Thyroid gland (tissue), 4 donors: ENCODE measurements at regions not wholly inside any gene's neighbourhood (a gene's known extent, or its start where the extent isn't known, plus 50 kb on each side); places are given as distances from the start of the nearest gene placed in this dataset.

Source experiments
- DNase-seq, 2 donors: peaks; one replicate each; pipeline ENCODE4 v3.0.0-alpha.2; 2019
- H3K27ac ChIP-seq, 3 donors: fragments of 200-600 bp; sonication (generic); 1 replicate in 2 of 3; 2 replicates in 1 of 3; pipeline ENCODE4 v1.5.1; 2016 to 2019; ENCODE audit warnings: mild to moderate bottlenecking in 1 of 3, moderate library complexity in 1 of 3
- H3K27me3 ChIP-seq: fragments of 200-600 bp; sonication (generic); one replicate; pipeline ENCODE4 v1.5.1; 2019
- H3K36me3 ChIP-seq, 2 donors: fragments of 200-600 bp; sonication (generic); one replicate each; pipeline ENCODE4 v1.5.1; 2016 to 2019
- H3K4me1 ChIP-seq, 2 donors: fragments of 200-600 bp; sonication (generic); one replicate each; pipeline ENCODE4 v1.5.1; 2017 to 2019
- H3K4me3 ChIP-seq, 3 donors: fragments of 200-600 bp; sonication (generic); replicated peaks in 1 of 3; 1 replicate in 2 of 3; 2 replicates in 1 of 3; pipeline ENCODE4 v1.5.1; 2016; ENCODE audit warnings: mild to moderate bottlenecking in 1 of 3
- H3K9me3 ChIP-seq: fragments of 200-600 bp; sonication (generic); one replicate; pipeline ENCODE4 v1.5.1; 2017
- POLR2A ChIP-seq, 2 donors: fragments of 450-650 bp; IDR thresholded peaks; one replicate each; pipeline ENCODE4 v1.6.1; 2017; ENCODE audit warnings: antibody characterized with exemption in 2 of 2, mild to moderate bottlenecking in 2 of 2, moderate library complexity in 1 of 2
- WGBS, 2 donors: methylation state at CpG; one replicate each; pipeline ENCODE4 v1.1.5; 2017; 5-methylcytosine and 5-hydroxymethylcytosine counted together
- intact Hi-C: fragments of 100-400 bp; cut with DNase I; formaldehyde crosslinking; loops from one replicate; pipeline ENCODE4 v1.15.1; 2023
- TF ChIP-seq, protein P1 (sequence below), 6 experiments: fragments of 200-600 bp in 3 of 6; fragments of 450-650 bp in 3 of 6; sonication (generic) in 3 of 6; IDR thresholded peaks; one replicate each; pipeline ENCODE4 v1.5.1; 2016 to 2019; ENCODE audit warnings: antibody characterized with exemption in 6 of 6, mild to moderate bottlenecking in 2 of 6, inconsistent platforms in 1 of 6, moderate library complexity in 1 of 6

DNA sequence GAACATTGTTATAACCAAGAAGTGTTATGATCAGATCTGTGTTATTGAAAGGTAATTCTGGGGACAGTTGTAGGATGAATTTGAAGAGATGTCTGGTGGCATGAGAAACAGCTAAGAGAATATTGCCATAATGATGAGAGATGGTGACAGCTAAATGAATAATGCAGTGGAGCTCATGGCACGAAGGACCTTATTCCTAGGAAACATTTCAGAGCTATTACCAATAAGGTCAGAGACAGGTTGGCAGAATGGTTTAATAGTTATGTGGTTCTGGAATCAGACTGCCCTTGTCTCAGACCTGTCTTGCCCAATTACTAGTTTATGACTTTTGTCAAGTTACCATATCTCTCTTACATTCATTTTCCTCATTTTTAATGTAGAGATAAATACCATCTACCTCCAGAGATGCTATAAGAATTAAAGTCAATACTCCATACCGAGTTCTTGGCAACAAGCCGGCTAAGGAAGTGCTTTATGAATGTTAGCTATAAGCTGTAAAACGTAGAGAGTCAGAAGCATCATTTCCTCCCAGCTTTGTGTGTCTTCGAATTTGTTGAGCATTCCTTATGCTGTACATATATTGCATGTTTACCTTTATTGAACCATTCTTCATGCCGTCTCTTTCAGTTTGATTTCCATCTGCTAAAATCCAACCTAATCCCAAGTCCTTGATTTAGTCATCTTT lies 73.6 kb upstream of the COL5A2 start:
- H3K9me3 ChIP-seq = no peaks in the 10 kb centered on the region
- H3K4me3 ChIP-seq = no peak overlapping the region
- WGBS, 2 donors = 80 to 88% methylated on average over 6 of the region's 6 CpGs
- intact Hi-C loops = no loop called here
- H3K27me3 ChIP-seq = no peaks in the 10 kb centered on the region
- H3K27ac ChIP-seq = no peak overlapping the region
- H3K4me1 ChIP-seq = peaks cover 0 to 7% of the 10 kb centered on the region in 2 donors
- H3K36me3 ChIP-seq = no peaks in the 10 kb centered on the region
- TF ChIP-seq, protein P1, sequence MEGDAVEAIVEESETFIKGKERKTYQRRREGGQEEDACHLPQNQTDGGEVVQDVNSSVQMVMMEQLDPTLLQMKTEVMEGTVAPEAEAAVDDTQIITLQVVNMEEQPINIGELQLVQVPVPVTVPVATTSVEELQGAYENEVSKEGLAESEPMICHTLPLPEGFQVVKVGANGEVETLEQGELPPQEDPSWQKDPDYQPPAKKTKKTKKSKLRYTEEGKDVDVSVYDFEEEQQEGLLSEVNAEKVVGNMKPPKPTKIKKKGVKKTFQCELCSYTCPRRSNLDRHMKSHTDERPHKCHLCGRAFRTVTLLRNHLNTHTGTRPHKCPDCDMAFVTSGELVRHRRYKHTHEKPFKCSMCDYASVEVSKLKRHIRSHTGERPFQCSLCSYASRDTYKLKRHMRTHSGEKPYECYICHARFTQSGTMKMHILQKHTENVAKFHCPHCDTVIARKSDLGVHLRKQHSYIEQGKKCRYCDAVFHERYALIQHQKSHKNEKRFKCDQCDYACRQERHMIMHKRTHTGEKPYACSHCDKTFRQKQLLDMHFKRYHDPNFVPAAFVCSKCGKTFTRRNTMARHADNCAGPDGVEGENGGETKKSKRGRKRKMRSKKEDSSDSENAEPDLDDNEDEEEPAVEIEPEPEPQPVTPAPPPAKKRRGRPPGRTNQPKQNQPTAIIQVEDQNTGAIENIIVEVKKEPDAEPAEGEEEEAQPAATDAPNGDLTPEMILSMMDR (IDR thresholded peaks at IDR 0.05) = no peak
- no peak for TF ChIP-seq POLR2A (IDR thresholded peaks at IDR 0.05)
- DNase-seq = no peak

DNA sequence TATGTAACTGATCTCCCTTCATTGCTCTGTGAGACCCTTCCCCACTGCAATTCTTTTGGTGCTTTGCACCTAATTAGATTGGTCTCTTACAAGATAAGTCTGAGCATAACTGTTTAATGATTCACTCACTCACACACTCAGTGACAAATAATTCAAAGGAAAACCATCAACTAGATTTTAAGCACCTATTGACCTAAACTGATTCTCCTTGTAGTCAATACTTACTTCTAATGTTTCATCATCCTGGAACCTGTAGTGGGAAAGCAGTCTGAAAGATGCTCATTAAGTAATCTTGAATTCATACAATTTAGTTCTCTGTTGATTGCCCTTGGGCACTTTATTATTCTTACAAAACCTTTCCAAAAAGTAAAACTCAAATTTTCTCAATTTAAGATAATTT lies 74.3 kb upstream of the COL5A2 start:
- Histone ChIP-seq H3K4me3 (no peak overlapping the region), H3K27me3 (no peaks in the 10 kb centered on the region), H3K36me3 (no peaks in the 10 kb centered on the region), H3K27ac (no peak overlapping the region), H3K4me1 (peaks cover 0 to 7% of the 10 kb centered on the region in 2 donors), H3K9me3 (no peaks in the 10 kb centered on the region)
- TF ChIP-seq, protein P1 (IDR thresholded peaks at IDR 0.05) = no peak
- intact Hi-C loops = no loop called here
- DNase-seq = no peak

DNA sequence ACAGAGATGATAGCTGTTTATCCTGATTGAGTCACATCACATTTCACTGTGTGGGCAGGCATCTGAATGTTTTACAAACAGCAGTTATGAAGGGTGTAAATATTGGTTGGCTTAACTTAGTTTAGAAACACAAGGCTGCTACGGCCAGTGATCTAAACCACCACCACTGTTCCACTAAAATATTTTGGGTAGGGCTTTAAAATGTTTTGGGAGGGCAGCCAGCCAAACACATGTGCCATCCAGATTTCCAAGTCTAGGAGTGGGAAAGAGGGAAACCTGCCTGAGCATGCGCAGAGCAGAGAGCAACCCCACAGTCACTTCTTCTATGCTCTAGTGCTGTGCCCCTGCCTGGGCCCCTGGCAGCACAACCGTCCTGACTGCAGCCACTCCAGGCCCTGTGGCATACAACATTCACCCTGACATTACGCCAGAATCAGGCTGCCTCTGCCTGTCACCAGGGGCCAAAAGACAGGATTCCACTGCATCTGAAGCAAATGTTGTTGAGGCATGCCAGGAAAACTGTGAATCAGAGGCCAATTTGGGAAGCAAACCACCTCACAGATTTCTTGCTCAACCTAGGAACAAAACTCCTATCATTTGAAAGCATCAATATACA lies 74.8 kb upstream of the COL5A2 start:
- intact Hi-C loops = no loop called here
- Histone ChIP-seq H3K4me3 (no peak overlapping the region), H3K36me3 (no peaks in the 10 kb centered on the region), H3K4me1 (peaks cover 0 to 7% of the 10 kb centered on the region in 2 donors), H3K27ac (no peak overlapping the region), H3K27me3 (no peaks in the 10 kb centered on the region), H3K9me3 (no peaks in the 10 kb centered on the region)
- WGBS, 2 donors = 32 to 55% methylated on average over 4 of the region's 4 CpGs
- no peak for TF ChIP-seq POLR2A (IDR thresholded peaks at IDR 0.05)
- TF ChIP-seq, protein P1 (IDR thresholded peaks at IDR 0.05) = no peak
- peak; percentile 27 to 30 for DNase-seq

- TF ChIP-seq POLR2A (IDR thresholded peaks at IDR 0.05) = no peak
- TF ChIP-seq, protein P1 (IDR thresholded peaks at IDR 0.05) = no peak
- intact Hi-C loops = no loop called here
- Histone ChIP-seq H3K9me3 (no peaks in the 10 kb centered on the region), H3K27ac (no peak overlapping the region), H3K36me3 (no peaks in the 10 kb centered on the region), H3K4me1 (peaks cover 0 to 7% of the 10 kb centered on the region in 2 donors), H3K4me3 (no peak overlapping the region), H3K27me3 (no peaks in the 10 kb centered on the region)
- WGBS, 2 donors = 80 to 87% methylated on average over 3 of the region's 3 CpGs
- no peak for DNase-seq
Observed at GRCh38 chr2:189255711-189256110, 76.2 kb upstream of the COL5A2 start.

DNA sequence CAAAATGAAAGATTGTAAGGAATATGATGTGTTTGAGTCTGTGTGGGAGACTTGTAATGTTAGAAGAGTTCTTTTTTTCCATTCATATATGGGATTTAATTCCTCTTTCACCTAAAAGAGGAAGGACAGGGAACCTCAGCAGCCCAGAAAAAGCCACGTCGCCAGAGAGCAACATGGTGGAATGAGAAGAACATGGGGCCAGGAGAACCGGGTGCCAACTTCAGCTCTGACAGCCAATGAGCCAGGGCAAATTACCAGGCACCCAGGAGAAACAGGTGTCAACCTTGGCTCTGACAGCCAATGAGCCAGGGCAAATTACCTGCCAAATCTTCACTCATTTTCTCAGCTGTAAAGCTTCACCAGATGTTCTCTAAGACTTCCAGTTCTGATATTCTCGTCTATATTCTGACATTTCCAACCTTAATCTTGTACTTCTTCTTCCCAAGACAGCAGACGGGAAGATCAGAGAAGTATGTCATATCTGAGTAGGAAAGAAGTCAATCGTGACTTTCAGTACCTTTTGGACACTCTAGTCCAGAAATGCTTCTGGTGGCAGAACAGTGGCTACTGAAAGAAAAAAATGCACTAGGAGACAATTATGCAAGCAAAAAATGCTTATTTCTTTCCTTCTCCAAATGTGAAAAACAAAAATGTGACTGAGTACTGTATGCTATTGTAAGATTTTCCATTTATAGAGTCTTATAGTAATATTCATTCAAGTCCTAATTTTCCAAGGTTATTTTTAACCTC lies 79.2 kb upstream of the COL5A2 start:
- no peaks in the 10 kb centered on the region for H3K27me3 ChIP-seq

More for the DNA sequence above, 79.2 kb upstream of the COL5A2 start:
- H3K36me3 ChIP-seq = no peaks in the 10 kb centered on the region
- intact Hi-C loops = no loop called here
- H3K27ac ChIP-seq = no peak overlapping the region
- peaks cover 0 to 7% of the 10 kb centered on the region in 2 donors for H3K4me1 ChIP-seq
- TF ChIP-seq, protein P1 (IDR thresholded peaks at IDR 0.05) = no peak
- TF ChIP-seq POLR2A (IDR thresholded peaks at IDR 0.05) = no peak
- no peak for DNase-seq
- no peak overlapping the region for H3K4me3 ChIP-seq
- WGBS, 2 donors = 84 to 90% methylated on average over 6 of the region's 6 CpGs
- no peaks in the 10 kb centered on the region for H3K9me3 ChIP-seq
